ENCODE measurements at regions not wholly inside any gene's neighbourhood (a gene's known extent, or its start where the extent isn't known, plus 50 kb on each side); places are given as distances from the start of the nearest gene placed in this dataset.
"Not testable (repeated sequence)": the region's sequence is repeated elsewhere in the genome, so short reads cannot be mapped to it uniquely, and the experiment has no call there.

- no peak for DNase-seq (ENCODE audit: low read depth)
- no peak overlapping the region for H3K4me3 ChIP-seq (ENCODE audit: low read depth, low read length)
- no peak for TF ChIP-seq CTCF (conservative IDR thresholded peaks at IDR 0.05; ENCODE audit: low read depth, low read length)
Measured at GRCh38 chr5:101036778-101037177, 133.7 kb upstream of the ST8SIA4 start.

- TF ChIP-seq CTCF (conservative IDR thresholded peaks at IDR 0.05; ENCODE audit: low read depth, low read length) = no peak
- no peak overlapping the region for H3K4me3 ChIP-seq (ENCODE audit: low read depth, low read length)
- DNase-seq (ENCODE audit: low read depth) = no peak
Measured at GRCh38 chr5:101035425-101035824, 132.3 kb upstream of the ST8SIA4 start.

DNA sequence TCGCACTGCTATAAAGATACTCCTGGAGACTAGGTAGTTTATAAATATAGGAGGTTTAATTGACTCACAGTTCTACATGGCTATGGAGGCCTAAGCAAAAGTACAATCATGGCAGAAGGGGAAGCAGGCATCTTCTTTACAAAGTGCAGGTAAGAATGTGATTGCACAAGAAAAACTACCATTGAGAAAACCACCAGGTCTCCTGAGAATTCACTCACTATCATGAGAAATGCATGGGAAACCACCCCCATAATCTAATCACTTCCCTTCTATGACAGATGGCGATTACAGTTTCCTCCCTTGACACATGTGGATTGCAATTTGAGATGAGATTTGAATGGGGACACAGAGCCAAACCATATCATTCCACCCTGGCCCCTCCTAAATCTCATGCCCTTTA lies 121.2 kb upstream of the ST8SIA4 start:
- no peak for DNase-seq (ENCODE audit: low read depth)
- TF ChIP-seq CTCF (conservative IDR thresholded peaks at IDR 0.05; ENCODE audit: low read depth, low read length) = no peak
- no peak overlapping the region for H3K4me3 ChIP-seq (ENCODE audit: low read depth, low read length)

GRCh38 chr5:101018299-101018698 lies 115.2 kb upstream of the ST8SIA4 start:
- no peak overlapping the region for H3K4me3 ChIP-seq (ENCODE audit: low read depth, low read length)
- peak; percentile 13 for DNase-seq (ENCODE audit: low read depth)
- TF ChIP-seq CTCF (conservative IDR thresholded peaks at IDR 0.05; ENCODE audit: low read depth, low read length) = no peak

GRCh38 chr5:101012880-101013279 lies 109.8 kb upstream of the ST8SIA4 start:
- peak; percentile 37 for TF ChIP-seq CTCF (conservative IDR thresholded peaks at IDR 0.05; ENCODE audit: low read depth, low read length)
- DNase-seq (ENCODE audit: low read depth) = no peak
- no peak overlapping the region for H3K4me3 ChIP-seq (ENCODE audit: low read depth, low read length)

DNA sequence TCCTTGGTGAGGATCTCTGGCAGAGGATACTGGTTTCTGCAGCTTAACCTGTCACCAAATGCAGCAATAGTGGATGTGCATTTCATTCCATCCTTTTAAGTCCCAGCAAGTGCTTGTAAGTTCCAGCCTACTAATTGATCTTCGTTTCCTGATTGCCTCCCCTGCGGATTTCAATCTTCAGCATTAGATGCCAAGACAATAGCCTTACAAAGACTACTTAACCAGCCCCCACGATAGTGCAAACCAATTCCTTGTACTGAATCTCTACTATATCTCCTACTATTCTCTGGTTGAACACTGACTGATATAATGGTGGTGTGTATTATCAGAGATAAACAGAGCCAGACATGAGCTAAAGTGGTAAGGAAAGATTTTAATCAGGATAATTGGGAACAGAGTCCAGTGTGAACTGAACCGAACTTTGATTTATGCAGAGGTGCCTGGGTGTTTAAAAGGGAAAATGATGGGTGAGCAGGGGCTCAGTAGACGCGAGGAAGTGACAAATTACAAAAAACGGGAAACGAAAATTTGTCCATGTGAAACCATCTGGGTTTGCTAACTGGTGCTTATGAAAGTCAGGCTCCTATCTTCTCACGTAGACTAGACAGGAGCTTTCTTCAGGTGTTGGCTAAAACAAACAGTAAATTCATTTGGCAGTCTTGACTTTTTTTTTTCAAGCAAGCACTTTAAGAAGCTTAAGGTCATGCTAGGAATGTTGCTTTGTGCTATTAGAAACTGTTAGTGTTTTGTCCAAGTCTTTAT lies 106.9 kb upstream of the ST8SIA4 start:
- TF ChIP-seq CTCF (conservative IDR thresholded peaks at IDR 0.05; ENCODE audit: low read depth, low read length) = no peak
- DNase-seq (ENCODE audit: low read depth) = no peak
- no peak overlapping the region for H3K4me3 ChIP-seq (ENCODE audit: low read depth, low read length)

DNA sequence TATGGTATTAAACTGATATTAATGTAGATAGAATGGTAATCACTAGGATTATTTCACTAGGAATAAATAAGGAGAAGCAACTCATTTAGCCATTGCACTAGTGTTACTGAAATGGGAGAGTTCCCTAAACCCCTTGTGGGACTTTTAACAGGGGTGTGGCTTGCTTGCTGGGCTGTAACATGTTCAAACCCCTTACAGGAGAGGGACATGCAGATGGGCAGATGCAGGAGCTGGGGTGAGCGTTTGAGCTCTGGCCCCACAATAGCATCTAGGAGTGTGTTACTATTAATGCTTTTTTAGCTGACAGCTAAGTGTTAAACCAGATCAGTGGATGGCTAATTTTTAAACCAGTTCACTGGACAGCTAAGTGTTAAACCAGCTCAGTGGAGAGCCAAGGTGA lies 89.3 kb upstream of the ST8SIA4 start:
- DNase-seq (ENCODE audit: low read depth) = no peak
- H3K4me3 ChIP-seq (ENCODE audit: low read depth, low read length) = no peak overlapping the region
- TF ChIP-seq CTCF (conservative IDR thresholded peaks at IDR 0.05; ENCODE audit: low read depth, low read length) = no peak

DNA sequence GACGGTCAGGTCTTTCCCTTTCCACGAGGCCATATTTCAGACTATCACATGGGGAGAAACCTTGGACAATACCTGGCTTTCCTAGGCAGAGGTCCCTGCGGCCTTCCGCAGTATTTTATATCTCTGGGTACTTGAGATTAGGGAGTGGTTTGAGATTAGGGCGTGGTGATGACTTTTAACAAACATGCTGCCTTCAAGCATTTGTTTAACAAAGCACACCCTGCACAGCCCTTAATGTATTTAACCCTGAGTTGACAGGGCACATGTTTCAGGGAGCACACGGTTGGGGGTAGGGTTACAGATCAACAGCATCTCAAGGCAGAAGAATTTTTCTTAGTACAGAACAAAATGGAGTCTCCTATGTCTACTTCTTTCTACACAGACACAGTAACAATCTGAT lies 80.5 kb upstream of the ST8SIA4 start:
- DNase-seq (ENCODE audit: low read depth) = not testable (repeated sequence)

More for the DNA sequence above, 80.5 kb upstream of the ST8SIA4 start:
- H3K4me3 ChIP-seq (ENCODE audit: low read depth, low read length) = not testable (repeated sequence)
